ENCODE measurements at regions not wholly inside any gene's neighbourhood (a gene's known extent, or its start where the extent isn't known, plus 50 kb on each side); places are given as distances from the start of the nearest gene placed in this dataset.

DNA sequence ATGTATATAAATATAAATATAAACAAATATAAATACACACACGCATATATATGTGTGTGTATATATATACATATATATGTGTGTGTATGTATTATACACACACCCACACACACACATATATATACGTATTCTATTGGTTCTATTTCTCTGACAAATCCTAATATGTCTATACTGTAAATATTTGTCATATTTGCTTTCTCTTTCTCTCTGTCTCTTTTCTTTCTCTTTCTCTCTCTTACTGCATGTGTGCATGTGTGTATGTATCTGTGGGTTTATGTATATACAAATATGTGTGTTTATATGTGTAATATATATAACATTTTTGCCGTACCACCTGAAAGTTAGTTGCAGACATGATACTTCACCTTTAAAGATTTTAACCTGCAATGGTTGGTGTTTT is 174.2 kb upstream of the PLEKHG7 start:
- Histone ChIP-seq H3K9me2 (ENCODE audit: insufficient read depth) (no peaks in the 10 kb centered on the region), H3K79me2 (ENCODE audit: insufficient read depth, low read length) (no peaks in the 10 kb centered on the region), H3K27me3 (ENCODE audit: insufficient read depth, low read length) (no peaks in the 10 kb centered on the region), H3K9me3 (ENCODE audit: control insufficient read depth in 1 of 2, insufficient read depth in 1 of 2, low read depth in 1 of 2, low read length in 2 of 2) (no peaks in the 10 kb centered on the region), H3K4me1 (ENCODE audit: control insufficient read depth in 1 of 2, insufficient read depth in 2 of 2, low read length in 2 of 2) (no peaks in the 10 kb centered on the region), H2AFZ (ENCODE audit: low read depth, low read length, poor library complexity, severe bottlenecking) (no peak overlapping the region), H3K4me3 (replicated peaks in 1 of 2; ENCODE audit: low read depth in 1 of 2, low read length in 2 of 2) (no peak overlapping the region), H3K9ac (ENCODE audit: low read length) (no peak overlapping the region), H3K36me3 (ENCODE audit: control insufficient read depth in 1 of 2, insufficient read depth in 2 of 2, low read length in 2 of 2) (no peaks in the 10 kb centered on the region), H3K27ac (ENCODE audit: low read depth, low read length) (no peak overlapping the region), H4K20me1 (ENCODE audit: insufficient read depth) (no peaks in the 10 kb centered on the region), H3K4me2 (ENCODE audit: low read length) (no peak overlapping the region)
- BruUV-seq (replicated peaks): no TSS peak
- ChIA-PET POLR2A (no interaction called here), CTCF (no interaction called here), RAD21 (ENCODE audit: low non-redundant PET in 1 of 2, low total read pairs in 2 of 2, uncharacterized antibody in 2 of 2, unreplicated experiment in 2 of 2) (no interaction called here)
- ATAC-seq (no peak), DNase-seq (ENCODE audit: low read depth, low spot score) (no peak)
- TF ChIP-seq SP1 (IDR thresholded peaks at IDR 0.05; ENCODE audit: low read depth) (no peak), POLR2A (IDR thresholded peaks at IDR 0.05; ENCODE audit: borderline replicate concordance, extremely low read depth, insufficient read depth, insufficient read length) (no peak), ELF1 (IDR thresholded peaks at IDR 0.05; ENCODE audit: borderline replicate concordance, low read depth) (no peak), TCF7L2 (IDR thresholded peaks at IDR 0.05; ENCODE audit: borderline replicate concordance, extremely low read depth, insufficient read depth, insufficient read length) (no peak), RAD21 (IDR thresholded peaks at IDR 0.05; ENCODE audit: low read depth) (no peak)
- TF ChIP-seq, protein P1, sequence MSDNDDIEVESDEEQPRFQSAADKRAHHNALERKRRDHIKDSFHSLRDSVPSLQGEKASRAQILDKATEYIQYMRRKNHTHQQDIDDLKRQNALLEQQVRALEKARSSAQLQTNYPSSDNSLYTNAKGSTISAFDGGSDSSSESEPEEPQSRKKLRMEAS (IDR thresholded peaks at IDR 0.05): no peak
- intact Hi-C loops (cut with micrococcal nuclease): no loop called here

DNA sequence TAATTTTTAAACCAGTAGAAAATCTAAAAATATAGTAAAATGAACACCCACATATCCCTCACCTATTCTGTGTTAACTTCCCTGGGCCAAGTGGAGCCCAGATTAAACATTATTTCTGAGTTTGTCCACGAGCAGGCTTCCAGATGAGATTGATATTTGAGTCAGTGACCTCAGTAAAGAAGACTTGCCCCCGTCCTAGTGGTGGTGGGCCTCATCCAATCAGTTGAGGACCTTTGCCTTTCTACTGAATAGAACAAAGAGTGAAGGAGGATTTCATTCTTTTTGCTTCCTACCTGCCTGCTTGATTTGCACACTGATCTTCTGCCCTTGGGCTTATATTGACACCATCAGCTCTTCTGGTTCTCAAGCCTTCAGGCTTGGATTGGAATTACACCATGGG is 174.7 kb upstream of the PLEKHG7 start:
- H3K79me2 ChIP-seq (ENCODE audit: insufficient read depth, low read length): no peaks in the 10 kb centered on the region
- intact Hi-C loops (cut with micrococcal nuclease): no loop called here
- no peak overlapping the region for H3K27ac ChIP-seq (ENCODE audit: low read depth, low read length)
- no peak overlapping the region for H3K4me2 ChIP-seq (ENCODE audit: low read length)
- no peak for ATAC-seq
- BruUV-seq (replicated peaks): no TSS peak
- H2AFZ ChIP-seq (ENCODE audit: low read depth, low read length, poor library complexity, severe bottlenecking): no peak overlapping the region
- H3K9me3 ChIP-seq (ENCODE audit: control insufficient read depth in 1 of 2, insufficient read depth in 1 of 2, low read depth in 1 of 2, low read length in 2 of 2): no peaks in the 10 kb centered on the region
- no peaks in the 10 kb centered on the region for H3K9me2 ChIP-seq (ENCODE audit: insufficient read depth)
- H3K4me3 ChIP-seq (replicated peaks in 1 of 2; ENCODE audit: low read depth in 1 of 2, low read length in 2 of 2): no peak overlapping the region
- no peaks in the 10 kb centered on the region for H3K4me1 ChIP-seq (ENCODE audit: control insufficient read depth in 1 of 2, insufficient read depth in 2 of 2, low read length in 2 of 2)
- H3K36me3 ChIP-seq (ENCODE audit: control insufficient read depth in 1 of 2, insufficient read depth in 2 of 2, low read length in 2 of 2): no peaks in the 10 kb centered on the region
- ChIA-PET POLR2A (no interaction called here), RAD21 (ENCODE audit: low non-redundant PET in 1 of 2, low total read pairs in 2 of 2, uncharacterized antibody in 2 of 2, unreplicated experiment in 2 of 2) (no interaction called here), CTCF (no interaction called here)
- no peak overlapping the region for H3K9ac ChIP-seq (ENCODE audit: low read length)
- DNase-seq (ENCODE audit: low read depth, low spot score): no peak
- H4K20me1 ChIP-seq (ENCODE audit: insufficient read depth): no peaks in the 10 kb centered on the region
- no peaks in the 10 kb centered on the region for H3K27me3 ChIP-seq (ENCODE audit: insufficient read depth, low read length)
- TF ChIP-seq YY1 (IDR thresholded peaks at IDR 0.05; ENCODE audit: extremely low read depth, insufficient replicate concordance, low read depth, low read length) (no peak), POLR2A (IDR thresholded peaks at IDR 0.05; ENCODE audit: borderline replicate concordance, extremely low read depth, insufficient read depth, insufficient read length) (no peak), TCF7L2 (IDR thresholded peaks at IDR 0.05; ENCODE audit: borderline replicate concordance, extremely low read depth, insufficient read depth, insufficient read length) (no peak), SIN3A (IDR thresholded peaks at IDR 0.05; ENCODE audit: low read depth) (no peak), SRF (IDR thresholded peaks at IDR 0.05; ENCODE audit: low read depth) (no peak), SP1 (IDR thresholded peaks at IDR 0.05; ENCODE audit: low read depth) (no peak), POLR2AphosphoS5 (IDR thresholded peaks at IDR 0.05; ENCODE audit: low read depth, low read length) (no peak), RAD21 (IDR thresholded peaks at IDR 0.05; ENCODE audit: low read depth) (no peak), EGR1 (IDR thresholded peaks at IDR 0.05; ENCODE audit: low read depth) (no peak), EZH2 (IDR thresholded peaks at IDR 0.05) (no peak), JUND (IDR thresholded peaks at IDR 0.05) (no peak)
- TF ChIP-seq, protein P2, sequence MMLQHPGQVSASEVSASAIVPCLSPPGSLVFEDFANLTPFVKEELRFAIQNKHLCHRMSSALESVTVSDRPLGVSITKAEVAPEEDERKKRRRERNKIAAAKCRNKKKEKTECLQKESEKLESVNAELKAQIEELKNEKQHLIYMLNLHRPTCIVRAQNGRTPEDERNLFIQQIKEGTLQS (IDR thresholded peaks at IDR 0.05): no peak
- TF ChIP-seq, protein P3, sequence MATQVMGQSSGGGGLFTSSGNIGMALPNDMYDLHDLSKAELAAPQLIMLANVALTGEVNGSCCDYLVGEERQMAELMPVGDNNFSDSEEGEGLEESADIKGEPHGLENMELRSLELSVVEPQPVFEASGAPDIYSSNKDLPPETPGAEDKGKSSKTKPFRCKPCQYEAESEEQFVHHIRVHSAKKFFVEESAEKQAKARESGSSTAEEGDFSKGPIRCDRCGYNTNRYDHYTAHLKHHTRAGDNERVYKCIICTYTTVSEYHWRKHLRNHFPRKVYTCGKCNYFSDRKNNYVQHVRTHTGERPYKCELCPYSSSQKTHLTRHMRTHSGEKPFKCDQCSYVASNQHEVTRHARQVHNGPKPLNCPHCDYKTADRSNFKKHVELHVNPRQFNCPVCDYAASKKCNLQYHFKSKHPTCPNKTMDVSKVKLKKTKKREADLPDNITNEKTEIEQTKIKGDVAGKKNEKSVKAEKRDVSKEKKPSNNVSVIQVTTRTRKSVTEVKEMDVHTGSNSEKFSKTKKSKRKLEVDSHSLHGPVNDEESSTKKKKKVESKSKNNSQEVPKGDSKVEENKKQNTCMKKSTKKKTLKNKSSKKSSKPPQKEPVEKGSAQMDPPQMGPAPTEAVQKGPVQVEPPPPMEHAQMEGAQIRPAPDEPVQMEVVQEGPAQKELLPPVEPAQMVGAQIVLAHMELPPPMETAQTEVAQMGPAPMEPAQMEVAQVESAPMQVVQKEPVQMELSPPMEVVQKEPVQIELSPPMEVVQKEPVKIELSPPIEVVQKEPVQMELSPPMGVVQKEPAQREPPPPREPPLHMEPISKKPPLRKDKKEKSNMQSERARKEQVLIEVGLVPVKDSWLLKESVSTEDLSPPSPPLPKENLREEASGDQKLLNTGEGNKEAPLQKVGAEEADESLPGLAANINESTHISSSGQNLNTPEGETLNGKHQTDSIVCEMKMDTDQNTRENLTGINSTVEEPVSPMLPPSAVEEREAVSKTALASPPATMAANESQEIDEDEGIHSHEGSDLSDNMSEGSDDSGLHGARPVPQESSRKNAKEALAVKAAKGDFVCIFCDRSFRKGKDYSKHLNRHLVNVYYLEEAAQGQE (IDR thresholded peaks at IDR 0.05; ENCODE audit: low read depth): no peak
- TF ChIP-seq, protein P4, sequence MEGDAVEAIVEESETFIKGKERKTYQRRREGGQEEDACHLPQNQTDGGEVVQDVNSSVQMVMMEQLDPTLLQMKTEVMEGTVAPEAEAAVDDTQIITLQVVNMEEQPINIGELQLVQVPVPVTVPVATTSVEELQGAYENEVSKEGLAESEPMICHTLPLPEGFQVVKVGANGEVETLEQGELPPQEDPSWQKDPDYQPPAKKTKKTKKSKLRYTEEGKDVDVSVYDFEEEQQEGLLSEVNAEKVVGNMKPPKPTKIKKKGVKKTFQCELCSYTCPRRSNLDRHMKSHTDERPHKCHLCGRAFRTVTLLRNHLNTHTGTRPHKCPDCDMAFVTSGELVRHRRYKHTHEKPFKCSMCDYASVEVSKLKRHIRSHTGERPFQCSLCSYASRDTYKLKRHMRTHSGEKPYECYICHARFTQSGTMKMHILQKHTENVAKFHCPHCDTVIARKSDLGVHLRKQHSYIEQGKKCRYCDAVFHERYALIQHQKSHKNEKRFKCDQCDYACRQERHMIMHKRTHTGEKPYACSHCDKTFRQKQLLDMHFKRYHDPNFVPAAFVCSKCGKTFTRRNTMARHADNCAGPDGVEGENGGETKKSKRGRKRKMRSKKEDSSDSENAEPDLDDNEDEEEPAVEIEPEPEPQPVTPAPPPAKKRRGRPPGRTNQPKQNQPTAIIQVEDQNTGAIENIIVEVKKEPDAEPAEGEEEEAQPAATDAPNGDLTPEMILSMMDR (IDR thresholded peaks at IDR 0.05 in 2 of 3, conservative IDR thresholded peaks at IDR 0.05 in 1 of 3; ENCODE audit: borderline replicate concordance in 1 of 3, insufficient read depth in 1 of 3, low read depth in 2 of 3, low read length in 2 of 3): no peak

Data from HCT116 (cell line).